HG02973 (cell line): ENCODE measurements at regions not wholly inside any gene's neighbourhood (a gene's known extent, or its start where the extent isn't known, plus 50 kb on each side); places are given as distances from the start of the nearest gene placed in this dataset.
"Not testable (repeated sequence)": the region's sequence is repeated elsewhere in the genome, so short reads cannot be mapped to it uniquely, and the experiment has no call there.

Experiments used
- ATAC-seq: cut with Tn5 transposase; IDR thresholded peaks from one replicate; pipeline ENCODE4 v1.9.1; 2021; ENCODE audit warnings: moderate library complexity; ENCODE audit not compliant: unreplicated experiment

GRCh38 chr16:75919664-75920063, 193.4 kb upstream of the CPHXL start:
- ATAC-seq = no peak

- no peak for ATAC-seq
Measured at GRCh38 chr16:75921281-75921680, 195.0 kb upstream of the CPHXL start.

- ATAC-seq = no peak
Measured at GRCh38 chr16:75922250-75922649, 196.0 kb upstream of the CPHXL start.

- ATAC-seq = no peak
Measured at GRCh38 chr16:75924397-75924796, 198.1 kb upstream of the CPHXL start.

GRCh38 chr16:75927810-75928209, 201.5 kb upstream of the CPHXL start:
- no peak for ATAC-seq

GRCh38 chr16:75928295-75928694, 202.0 kb upstream of the CPHXL start:
- ATAC-seq = no peak

GRCh38 chr16:75929046-75929445, 202.8 kb upstream of the CPHXL start:
- ATAC-seq = no peak

GRCh38 chr16:75931043-75931442, 204.8 kb upstream of the CPHXL start:
- no peak for ATAC-seq

GRCh38 chr16:75931970-75932369, 205.7 kb upstream of the CPHXL start:
- ATAC-seq = no peak

GRCh38 chr16:75938818-75939217, 212.5 kb upstream of the CPHXL start:
- no peak for ATAC-seq

GRCh38 chr16:75942351-75942750, 216.1 kb upstream of the CPHXL start:
- no peak for ATAC-seq

GRCh38 chr16:75942936-75943335, 216.6 kb upstream of the CPHXL start:
- ATAC-seq = no peak

- ATAC-seq = no peak
Measured at GRCh38 chr16:75943705-75944514, 217.6 kb upstream of the CPHXL start.

GRCh38 chr16:75945916-75946457, 219.7 kb upstream of the CPHXL start:
- no peak for ATAC-seq

GRCh38 chr16:75947626-75948239, 221.4 kb upstream of the CPHXL start:
- ATAC-seq = no peak

- ATAC-seq = no peak
Measured at GRCh38 chr16:75948441-75948840, 222.2 kb upstream of the CPHXL start.

GRCh38 chr16:75948886-75949285, 222.6 kb upstream of the CPHXL start:
- ATAC-seq = no peak

GRCh38 chr16:75952124-75952523, 225.8 kb upstream of the CPHXL start:
- no peak for ATAC-seq

GRCh38 chr16:75957870-75958269, 231.6 kb upstream of the CPHXL start:
- ATAC-seq = no peak

GRCh38 chr16:75965504-75966374, 239.4 kb upstream of the CPHXL start:
- no peak for ATAC-seq

- ATAC-seq = not testable (repeated sequence)
Measured at GRCh38 chr16:75969120-75969519, 242.8 kb upstream of the CPHXL start.
